GM12891 (cell line): ENCODE measurements at regions not wholly inside any gene's neighbourhood (a gene's known extent, or its start where the extent isn't known, plus 50 kb on each side); places are given as distances from the start of the nearest gene placed in this dataset.

Experiments used
- POLR2A ChIP-seq: IDR thresholded peaks from 2 replicates; pipeline ENCODE4 v1.6.1; 2011; ENCODE audit warnings: low read depth, low read length, control low read depth
- TAF1 ChIP-seq: IDR thresholded peaks from 2 replicates; pipeline ENCODE4 v1.6.1; 2011; ENCODE audit warnings: low read depth, low read length, control low read depth

GRCh38 chr10:89916468-89917215 lies 215.3 kb downstream of the KIF20B start:
- TF ChIP-seq POLR2A (no peak), TAF1 (no peak)
